GM12878 (cell line): ENCODE measurements at regions not wholly inside any gene's neighbourhood (a gene's known extent, or its start where the extent isn't known, plus 50 kb on each side); places are given as distances from the start of the nearest gene placed in this dataset.

Experiments used
- ATAC-seq: fragments of 200-7000 bp; cut with Tn5 transposase; 3 replicates; pipeline ENCODE4 v1.9.1; 2020; ENCODE audit warnings: mild to moderate bottlenecking, moderate library complexity
- BruUV-seq: library from RNA; stranded (reverse); fragments of 400-500 nt; replicated peaks from 2 replicates; lab custom pipeline; 2021; lab: Mats Ljungman, UMichigan
- CTCF ChIA-PET: fragments of 300-600 bp; sonication (Branson Sonifier 250); formaldehyde crosslinking; extraction: SDS; loops from one replicate; lab custom pipeline; 2021; ENCODE audit warnings: inconsistent platforms; lab: Yijun Ruan, JAX
- POLR2A ChIA-PET: fragments of 350-600 bp; formaldehyde crosslinking; extraction: SDS; loops from one replicate; lab custom pipeline; 2021; ENCODE audit warnings: inconsistent platforms; lab: Charles Lee
- RAD21 ChIA-PET: fragments of 300-600 bp; sonication (Branson Sonifier 250); formaldehyde crosslinking; loops from one replicate; lab custom pipeline; 2023; ENCODE audit warnings: antibody characterized with exemption; ENCODE audit not compliant: unreplicated experiment; lab: Charles Lee
- SMC1A ChIA-PET: fragments of 300-600 bp; sonication (Branson Sonifier 250); formaldehyde crosslinking; loops from one replicate; lab custom pipeline; 2023; ENCODE audit not compliant: unreplicated experiment, uncharacterized antibody; lab: Charles Lee
- DNase-seq: peaks from one replicate; pipeline ENCODE4 v3.0.0-alpha.2; 2011; ENCODE audit warnings: low read depth, low spot score
- FAIRE-seq: peaks from 3 replicates; lab custom pipeline; 2011; peaks lifted over from hg19 to GRCh38; lab: Jason Lieb, UNC
- H2AFZ ChIP-seq: 2 replicates; pipeline ENCODE4 v1.6.0; 2011; ENCODE audit warnings: low read depth, low read length, control low read depth; ENCODE audit not compliant: control insufficient read depth
- H3K27ac ChIP-seq: 2 replicates; pipeline ENCODE4 v1.5.1; 2011; ENCODE audit warnings: control low read depth; ENCODE audit not compliant: control insufficient read depth, insufficient read depth
- H3K27me3 ChIP-seq, 2 experiments: replicated peaks in 1 of 2; 2 replicates each; pipeline versions ENCODE4 v1.6.0 to v1.6.1; 2011; ENCODE audit warnings: low read length in 1 of 2; ENCODE audit not compliant: control insufficient read depth in 2 of 2, insufficient read depth in 2 of 2
- H3K36me3 ChIP-seq, 2 experiments: 2 replicates each; pipeline ENCODE4 v1.5.1; 2011; ENCODE audit warnings: low read length in 1 of 2; ENCODE audit not compliant: control insufficient read depth in 2 of 2, insufficient read depth in 2 of 2
- H3K4me1 ChIP-seq: 2 replicates; pipeline ENCODE4 v1.6.1; 2011; ENCODE audit warnings: mild to moderate bottlenecking, low read length, moderate library complexity, mixed read lengths; ENCODE audit not compliant: control insufficient read depth, insufficient read depth
- H3K4me2 ChIP-seq: 2 replicates; pipeline ENCODE4 v1.6.0; 2011; ENCODE audit warnings: control low read depth; ENCODE audit not compliant: control insufficient read depth, insufficient read depth
- H3K4me3 ChIP-seq: fragments of 200-600 bp; sonication (generic); 2 replicates; pipeline ENCODE4 v1.5.1; 2016
- H3K79me2 ChIP-seq: 2 replicates; pipeline ENCODE4 v1.6.0; 2011; ENCODE audit warnings: low read length; ENCODE audit not compliant: control insufficient read depth, insufficient read depth
- H3K9ac ChIP-seq: 2 replicates; pipeline ENCODE4 v1.8.0; 2011; ENCODE audit warnings: low read length, control low read depth, mixed read lengths; ENCODE audit not compliant: control insufficient read depth, insufficient read depth
- H3K9me3 ChIP-seq: replicated peaks from 3 replicates; pipeline ENCODE4 v1.5.1; 2011; ENCODE audit warnings: mild to moderate bottlenecking, low read length; ENCODE audit not compliant: control insufficient read depth, insufficient read depth
- H4K20me1 ChIP-seq: 2 replicates; pipeline ENCODE4 v1.6.0; 2011; ENCODE audit not compliant: control insufficient read depth, insufficient read depth
- ASH2L ChIP-seq: fragments of 300-600, 200-600 bp; sonication (generic); IDR thresholded peaks from 2 replicates; pipeline ENCODE4 v1.6.1; 2017; ENCODE audit warnings: low read depth, mild to moderate bottlenecking, borderline replicate concordance
- BCLAF1 ChIP-seq: fragments of 450-650 bp; IDR thresholded peaks from 2 replicates; pipeline ENCODE4 v1.6.1; 2017; ENCODE audit warnings: antibody characterized with exemption, mild to moderate bottlenecking, moderate library complexity
- CHD4 ChIP-seq: fragments of 200-600 bp; sonication (generic); IDR thresholded peaks from 2 replicates; pipeline ENCODE4 v1.6.1; 2016; ENCODE audit warnings: mild to moderate bottlenecking
- E4F1 ChIP-seq: fragments of 450-650 bp; IDR thresholded peaks from 2 replicates; pipeline ENCODE4 v1.6.1; 2018; ENCODE audit warnings: borderline replicate concordance, mild to moderate bottlenecking; ENCODE audit not compliant: partially characterized antibody
- FOXK2 ChIP-seq: fragments of 450-650 bp; IDR thresholded peaks from 2 replicates; pipeline ENCODE4 v1.6.1; 2017; ENCODE audit warnings: mild to moderate bottlenecking, moderate library complexity
- IKZF1 ChIP-seq: fragments of 450-650 bp; conservative IDR thresholded peaks from 2 replicates; pipeline ENCODE4 v1.6.1; 2017; ENCODE audit warnings: antibody characterized with exemption, mild to moderate bottlenecking
- MTA2 ChIP-seq: fragments of 450-650 bp; IDR thresholded peaks from 2 replicates; pipeline ENCODE4 v1.6.1; 2016; ENCODE audit warnings: low read depth, mild to moderate bottlenecking, moderate library complexity
- NFXL1 ChIP-seq: fragments of 450-650 bp; IDR thresholded peaks from 2 replicates; pipeline ENCODE4 v1.6.1; 2017; ENCODE audit warnings: antibody characterized with exemption, mild to moderate bottlenecking, borderline replicate concordance
- NR2C1 ChIP-seq: fragments of 450-650 bp; IDR thresholded peaks from 2 replicates; pipeline ENCODE4 v1.6.1; 2017; ENCODE audit warnings: antibody characterized with exemption, mild to moderate bottlenecking, moderate library complexity
- ZBTB4 ChIP-seq: fragments of 450-650 bp; formaldehyde crosslinking; IDR thresholded peaks from 2 replicates; pipeline ENCODE4 v1.4.0; 2022; ENCODE audit warnings: mild to moderate bottlenecking, moderate library complexity
- ZNF687 ChIP-seq: fragments of 450-650 bp; IDR thresholded peaks from 2 replicates; pipeline ENCODE4 v1.6.1; 2017; ENCODE audit warnings: mild to moderate bottlenecking, moderate library complexity
- WGBS: methylation state at CpG from one replicate; pipeline ENCODE4 v1.1.6; 2016; ENCODE audit warnings: low lambda C conversion rate; ENCODE audit not compliant: insufficient replicate concordance, insufficient coverage; ENCODE audit errors: missing lambda C conversion rate; 5-methylcytosine and 5-hydroxymethylcytosine counted together
- in situ Hi-C: fragments of 300-500 bp; cut with MboI; formaldehyde crosslinking; loops from 9 replicates; pipeline ENCODE4 v1.14.3; 2018; ENCODE audit warnings: mixed read lengths
- intact Hi-C: fragments of 100-400 bp; cut with micrococcal nuclease; formaldehyde crosslinking; loops from one replicate; pipeline ENCODE4 v1.14.2; 2022; ENCODE audit not compliant: unreplicated experiment

GRCh38 chr4:33616121-33616520 lies 2628.2 kb downstream of the ARAP2 start:
- in situ Hi-C loops: no loop called here
- no peaks in the 10 kb centered on the region for H3K4me1 ChIP-seq
- POLR2A ChIA-PET: no interaction called here
- no peaks in the 10 kb centered on the region for H3K79me2 ChIP-seq
- ATAC-seq: no peak
- H3K4me3 ChIP-seq: no peak overlapping the region
- SMC1A ChIA-PET: interaction anchor here (1.5 kb wide), 1 partner anchor 33 kb away, joined by 5 read pairs; no protein-coding TSS in a partner anchor
- no TSS peak for BruUV-seq
- 3% methylated on average over 2 of the region's 2 CpGs for WGBS
- H4K20me1 ChIP-seq: no peaks in the 10 kb centered on the region
- no peak overlapping the region for H3K4me2 ChIP-seq
- H3K27me3 ChIP-seq: no peaks in the 10 kb centered on the region
- intact Hi-C loops: loop anchor here (1.0 kb wide), 1 partner anchor 33 kb away; no protein-coding TSS in a partner anchor
- CTCF ChIA-PET: interaction anchor here (0.8 to 1.1 kb wide), 2 partner anchors 17 to 206 kb away, joined by 3 read pairs; no protein-coding TSS in a partner anchor
- no peak for DNase-seq
- RAD21 ChIA-PET: no interaction called here
- FAIRE-seq: no peak
- no peaks in the 10 kb centered on the region for H3K36me3 ChIP-seq
- no peak overlapping the region for H2AFZ ChIP-seq
- no peak overlapping the region for H3K27ac ChIP-seq
- no peak overlapping the region for H3K9ac ChIP-seq
- H3K9me3 ChIP-seq: no peaks in the 10 kb centered on the region
- TF ChIP-seq IKZF1 (no peak), CHD4 (no peak), NFXL1 (no peak), FOXK2 (no peak), NR2C1 (no peak), ZNF687 (no peak), E4F1 (no peak), BCLAF1 (no peak), ZBTB4 (CRISPR knock-in tag) (no peak), MTA2 (no peak), ASH2L (no peak)
